SK-N-SH (cell line): ENCODE measurements at regions not wholly inside any gene's neighbourhood (a gene's known extent, or its start where the extent isn't known, plus 50 kb on each side); places are given as distances from the start of the nearest gene placed in this dataset.

Source experiments
- CTCF ChIA-PET: fragments of 300-600, 350-600 bp; formaldehyde crosslinking; extraction: SDS; loops from one replicate; lab custom pipeline; 2021; lab: Yijun Ruan, JAX
- POLR2A ChIA-PET: fragments of 350-600 bp; sonication (Branson Sonifier 250); formaldehyde crosslinking; extraction: SDS; loops from one replicate; lab custom pipeline; 2020; ENCODE audit warnings: antibody characterized with exemption, inconsistent platforms; lab: Yijun Ruan, JAX
- DNase-seq: peaks from one replicate; pipeline ENCODE4 v3.0.0; 2012
- H2AFZ ChIP-seq: fragments of 200-600 bp; sonication (generic); 2 replicates; pipeline ENCODE4 v1.8.1; 2016; ENCODE audit warnings: antibody characterized with exemption, mild to moderate bottlenecking, low read depth
- H3F3A ChIP-seq: fragments of 200-600 bp; sonication (generic); replicated peaks from 2 replicates; pipeline ENCODE3; 2016; ENCODE audit warnings: antibody characterized with exemption, mild to moderate bottlenecking; ENCODE audit not compliant: insufficient read depth
- H3K27ac ChIP-seq, 2 experiments: fragments of 200-500 bp in 1 of 2; fragments of 200-600 bp in 1 of 2; sonication (Bioruptor generic) in 1 of 2; sonication (generic), shearing (Covaris generic) in 1 of 2; 2 replicates each; pipeline versions ENCODE4 v1.5.1 to v1.6.1; 2014 to 2016; ENCODE audit warnings: low read depth in 2 of 2, inconsistent platforms in 1 of 2, low read length in 1 of 2, mild to moderate bottlenecking in 1 of 2, mixed read lengths in 1 of 2
- H3K27me3 ChIP-seq: fragments of 200-600 bp; sonication (generic), shearing (Covaris generic); 2 replicates; pipeline ENCODE4 v1.6.1; 2016; ENCODE audit warnings: mixed run types; ENCODE audit not compliant: insufficient read depth
- H3K36me3 ChIP-seq, 2 experiments: fragments of 200-500 bp in 1 of 2; fragments of 200-600 bp in 1 of 2; sonication (Bioruptor generic) in 1 of 2; sonication (generic) in 1 of 2; replicated peaks in 1 of 2; 2 replicates each; pipeline versions ENCODE3 to v1.5.1; 2014 to 2016; ENCODE audit warnings: low read length in 1 of 2, mild to moderate bottlenecking in 1 of 2; ENCODE audit not compliant: insufficient read depth in 2 of 2, control insufficient read depth in 1 of 2
- H3K4me1 ChIP-seq, 2 experiments: fragments of 200-500 bp in 1 of 2; fragments of 200-600 bp in 1 of 2; sonication (Bioruptor generic) in 1 of 2; sonication (generic), shearing (Covaris generic) in 1 of 2; 2 replicates each; pipeline versions ENCODE4 v1.5.1 to v1.6.1; 2014 to 2016; ENCODE audit warnings: low read depth in 1 of 2, low read length in 1 of 2, mixed run types in 1 of 2; ENCODE audit not compliant: insufficient read depth in 2 of 2, control insufficient read depth in 1 of 2
- H3K4me2 ChIP-seq: fragments of 200-600 bp; sonication (generic), shearing (Covaris generic); 2 replicates; pipeline ENCODE4 v1.6.1; 2017; ENCODE audit warnings: mixed run types
- H3K4me3 ChIP-seq, 2 experiments: fragments of 200-500 bp in 1 of 2; fragments of 200-600 bp in 1 of 2; sonication (Bioruptor generic) in 1 of 2; sonication (generic), shearing (Covaris generic) in 1 of 2; 2 replicates each; pipeline versions ENCODE4 v1.5.1 to v1.8.1; 2014 to 2016; ENCODE audit warnings: low read depth in 2 of 2, inconsistent platforms in 1 of 2, low read length in 1 of 2, mild to moderate bottlenecking in 1 of 2, mixed read lengths in 1 of 2, moderate library complexity in 1 of 2
- H3K79me2 ChIP-seq: fragments of 200-600 bp; sonication (generic); 2 replicates; pipeline ENCODE4 v1.8.1; 2017; ENCODE audit warnings: mild to moderate bottlenecking; ENCODE audit not compliant: insufficient read depth
- H3K9ac ChIP-seq: fragments of 200-600 bp; sonication (generic); 2 replicates; pipeline ENCODE4 v1.6.1; 2017; ENCODE audit warnings: mixed run types
- H3K9me2 ChIP-seq: fragments of 200-600 bp; sonication (generic); 2 replicates; pipeline ENCODE4 v1.6.1; 2017; ENCODE audit warnings: mixed run types
- H3K9me3 ChIP-seq: fragments of 200-600 bp; sonication (generic); 2 replicates; pipeline ENCODE4 v1.6.1; 2017; ENCODE audit warnings: mixed run types, mild to moderate bottlenecking, moderate library complexity
- H4K20me1 ChIP-seq: fragments of 200-600 bp; sonication (generic); 2 replicates; pipeline ENCODE4 v1.6.1; 2017; ENCODE audit warnings: mild to moderate bottlenecking, mixed run types; ENCODE audit not compliant: insufficient read depth
- EZH2phosphoT487 ChIP-seq: fragments of 200-600 bp; sonication (generic); IDR thresholded peaks from 2 replicates; pipeline ENCODE4 v1.6.1; 2017; ENCODE audit warnings: low read depth, mixed run types, mild to moderate bottlenecking, antibody characterized with exemption, moderate library complexity, borderline replicate concordance
- FOSL2 ChIP-seq: IDR thresholded peaks from 2 replicates; pipeline ENCODE4 v1.4.0; 2012; ENCODE audit warnings: low read depth, mild to moderate bottlenecking, moderate library complexity, borderline replicate concordance
- FOXJ3 ChIP-seq: sonication (generic); formaldehyde crosslinking; IDR thresholded peaks from 2 replicates; pipeline ENCODE4 v1.5.1; 2020; ENCODE audit warnings: mild to moderate bottlenecking, missing genetic modification reagents
- FOXM1 ChIP-seq: IDR thresholded peaks from 2 replicates; pipeline ENCODE4 v1.4.0; 2012; ENCODE audit warnings: low read depth, mild to moderate bottlenecking
- GABPA ChIP-seq: IDR thresholded peaks from 2 replicates; pipeline ENCODE4 v1.4.0; 2012; ENCODE audit warnings: low read depth, mild to moderate bottlenecking
- MEF2A ChIP-seq: IDR thresholded peaks from 2 replicates; pipeline ENCODE4 v1.4.0; 2012; ENCODE audit warnings: low read depth, borderline replicate concordance
- MXI1 ChIP-seq: IDR thresholded peaks from 2 replicates; pipeline ENCODE4 v1.6.1; 2012; ENCODE audit warnings: mild to moderate bottlenecking, low read depth, low read length, improper control_type of control experiment
- POLR2AphosphoS5 ChIP-seq: IDR thresholded peaks from 2 replicates; pipeline ENCODE4 v1.6.1; 2012; ENCODE audit warnings: low read depth, low read length
- RFX5 ChIP-seq: IDR thresholded peaks from 2 replicates; pipeline ENCODE4 v1.6.1; 2012; ENCODE audit warnings: mild to moderate bottlenecking, improper control_type of control experiment, low read length
- SIN3A ChIP-seq: IDR thresholded peaks from 2 replicates; pipeline ENCODE4 v1.6.1; 2012; ENCODE audit warnings: low read depth, mild to moderate bottlenecking, low read length, moderate library complexity, borderline replicate concordance
- YY1 ChIP-seq: IDR thresholded peaks from 2 replicates; pipeline ENCODE4 v1.4.0; 2012; ENCODE audit warnings: low read depth, mild to moderate bottlenecking
- WGBS: methylation state at CpG from one replicate; pipeline ENCODE4 v1.1.6; 2017; ENCODE audit warnings: low lambda C conversion rate; 5-methylcytosine and 5-hydroxymethylcytosine counted together
- TF ChIP-seq, protein P1 (sequence below): fragments of 200-600 bp; sonication (generic); IDR thresholded peaks from 2 replicates; pipeline ENCODE4 v1.6.1; 2017; ENCODE audit warnings: antibody characterized with exemption, mild to moderate bottlenecking, moderate library complexity
- TF ChIP-seq, protein P2 (sequence below): fragments of 150-350 bp; IDR thresholded peaks from 2 replicates; pipeline ENCODE4 v1.6.1; 2017; ENCODE audit warnings: antibody characterized with exemption, low read length, low read depth, borderline replicate concordance
- TF ChIP-seq, protein P3 (sequence below): fragments of 150-350 bp; IDR thresholded peaks from 2 replicates; pipeline ENCODE4 v1.6.1; 2016; ENCODE audit warnings: mild to moderate bottlenecking, low read depth, low read length
- TF ChIP-seq, protein P4 (sequence below): IDR thresholded peaks from 2 replicates; pipeline ENCODE4 v1.6.1; 2012; ENCODE audit warnings: mild to moderate bottlenecking, low read depth, low read length, moderate library complexity
- TF ChIP-seq, protein P5 (sequence below): IDR thresholded peaks from 2 replicates; pipeline ENCODE4 v1.4.0; 2012; ENCODE audit warnings: low read depth

DNA sequence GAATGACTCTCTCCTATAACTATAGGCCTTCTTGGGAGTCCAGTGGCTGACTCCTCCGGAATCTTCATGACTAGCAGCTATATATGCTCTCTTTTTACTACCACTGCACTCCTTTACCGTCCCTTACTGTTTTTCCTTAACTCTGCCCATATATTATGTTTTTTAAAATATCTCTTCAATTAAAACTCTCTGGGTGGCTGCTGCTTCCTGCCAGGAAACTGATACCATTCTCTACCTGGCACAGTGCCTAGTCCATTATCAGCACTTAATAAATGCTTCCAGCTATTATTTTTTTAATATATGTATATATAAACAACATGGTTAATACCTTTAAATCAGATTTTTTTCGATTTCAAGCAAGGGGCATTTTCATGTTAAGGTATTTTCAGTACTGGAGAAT is 136.6 kb upstream of the FAM47B start:
- CTCF ChIA-PET = no interaction called here
- Histone ChIP-seq H3K4me2 (no peak overlapping the region), H3K4me3 (no peak overlapping the region), H2AFZ (no peak overlapping the region)
- no peak for TF ChIP-seq SIN3A
- TF ChIP-seq YY1 = no peak
- TF ChIP-seq RFX5 = no peak
- TF ChIP-seq, all 33 proteins: peak for 0
- Histone ChIP-seq H3K79me2 (no peaks in the 10 kb centered on the region), H3K27me3 (no peaks in the 10 kb centered on the region), H3K9me3 (peaks cover 3% of the 10 kb centered on the region; the same call in 1 of the 2 replicates), H3K27ac (no peak overlapping the region), H3K36me3 (no peaks in the 10 kb centered on the region), H3F3A (no peaks in the 10 kb centered on the region), H4K20me1 (no peaks in the 10 kb centered on the region), H3K9ac (no peak overlapping the region), H3K9me2 (no peaks in the 10 kb centered on the region), H3K4me1 (no peaks in the 10 kb centered on the region)
- POLR2A ChIA-PET = no interaction called here
- no peak for DNase-seq
- WGBS = 5% methylated on average over 3 of the region's 3 CpGs

DNA sequence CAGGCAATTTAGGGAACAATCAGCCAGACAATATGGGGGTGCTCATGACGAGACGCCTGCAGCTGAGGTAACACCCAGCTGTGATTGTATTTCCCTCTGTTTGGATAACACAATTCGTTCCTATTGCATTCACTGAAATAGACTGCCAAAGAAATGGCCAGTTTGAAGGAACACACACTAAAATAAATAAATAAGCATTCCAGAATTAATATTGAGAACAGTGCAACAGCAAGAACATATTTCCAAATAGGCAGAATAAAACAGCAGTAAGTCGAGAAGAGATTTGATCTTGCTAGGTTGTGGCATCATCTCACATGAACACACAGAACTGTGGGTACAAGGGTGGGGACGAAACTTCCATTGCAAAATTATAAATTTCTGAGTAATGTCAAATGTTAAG is 133.5 kb upstream of the FAM47B start:
- no peaks in the 10 kb centered on the region for H3K36me3 ChIP-seq
- WGBS = 13% methylated on average over 5 of the region's 5 CpGs
- no peak for DNase-seq
- H3K27ac ChIP-seq = no peak overlapping the region
- peaks cover 0 to 2% of the 10 kb centered on the region in 2 experiments; a peak in 1 of 4 replicates for H3K4me1 ChIP-seq
- TF ChIP-seq YY1 (no peak), EZH2phosphoT487 (no peak), SIN3A (no peak), FOXM1 (no peak), FOSL2 (no peak), GABPA (no peak), FOXJ3 (CRISPR knock-in tag) (no peak), POLR2AphosphoS5 (no peak), MEF2A (no peak), MXI1 (no peak)
- TF ChIP-seq, protein P1, sequence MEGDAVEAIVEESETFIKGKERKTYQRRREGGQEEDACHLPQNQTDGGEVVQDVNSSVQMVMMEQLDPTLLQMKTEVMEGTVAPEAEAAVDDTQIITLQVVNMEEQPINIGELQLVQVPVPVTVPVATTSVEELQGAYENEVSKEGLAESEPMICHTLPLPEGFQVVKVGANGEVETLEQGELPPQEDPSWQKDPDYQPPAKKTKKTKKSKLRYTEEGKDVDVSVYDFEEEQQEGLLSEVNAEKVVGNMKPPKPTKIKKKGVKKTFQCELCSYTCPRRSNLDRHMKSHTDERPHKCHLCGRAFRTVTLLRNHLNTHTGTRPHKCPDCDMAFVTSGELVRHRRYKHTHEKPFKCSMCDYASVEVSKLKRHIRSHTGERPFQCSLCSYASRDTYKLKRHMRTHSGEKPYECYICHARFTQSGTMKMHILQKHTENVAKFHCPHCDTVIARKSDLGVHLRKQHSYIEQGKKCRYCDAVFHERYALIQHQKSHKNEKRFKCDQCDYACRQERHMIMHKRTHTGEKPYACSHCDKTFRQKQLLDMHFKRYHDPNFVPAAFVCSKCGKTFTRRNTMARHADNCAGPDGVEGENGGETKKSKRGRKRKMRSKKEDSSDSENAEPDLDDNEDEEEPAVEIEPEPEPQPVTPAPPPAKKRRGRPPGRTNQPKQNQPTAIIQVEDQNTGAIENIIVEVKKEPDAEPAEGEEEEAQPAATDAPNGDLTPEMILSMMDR = no peak
- TF ChIP-seq, protein P2, sequence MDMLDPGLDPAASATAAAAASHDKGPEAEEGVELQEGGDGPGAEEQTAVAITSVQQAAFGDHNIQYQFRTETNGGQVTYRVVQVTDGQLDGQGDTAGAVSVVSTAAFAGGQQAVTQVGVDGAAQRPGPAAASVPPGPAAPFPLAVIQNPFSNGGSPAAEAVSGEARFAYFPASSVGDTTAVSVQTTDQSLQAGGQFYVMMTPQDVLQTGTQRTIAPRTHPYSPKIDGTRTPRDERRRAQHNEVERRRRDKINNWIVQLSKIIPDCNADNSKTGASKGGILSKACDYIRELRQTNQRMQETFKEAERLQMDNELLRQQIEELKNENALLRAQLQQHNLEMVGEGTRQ = no peak
- TF ChIP-seq, protein P3, sequence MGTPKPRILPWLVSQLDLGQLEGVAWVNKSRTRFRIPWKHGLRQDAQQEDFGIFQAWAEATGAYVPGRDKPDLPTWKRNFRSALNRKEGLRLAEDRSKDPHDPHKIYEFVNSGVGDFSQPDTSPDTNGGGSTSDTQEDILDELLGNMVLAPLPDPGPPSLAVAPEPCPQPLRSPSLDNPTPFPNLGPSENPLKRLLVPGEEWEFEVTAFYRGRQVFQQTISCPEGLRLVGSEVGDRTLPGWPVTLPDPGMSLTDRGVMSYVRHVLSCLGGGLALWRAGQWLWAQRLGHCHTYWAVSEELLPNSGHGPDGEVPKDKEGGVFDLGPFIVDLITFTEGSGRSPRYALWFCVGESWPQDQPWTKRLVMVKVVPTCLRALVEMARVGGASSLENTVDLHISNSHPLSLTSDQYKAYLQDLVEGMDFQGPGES = no peak
- TF ChIP-seq, protein P4, sequence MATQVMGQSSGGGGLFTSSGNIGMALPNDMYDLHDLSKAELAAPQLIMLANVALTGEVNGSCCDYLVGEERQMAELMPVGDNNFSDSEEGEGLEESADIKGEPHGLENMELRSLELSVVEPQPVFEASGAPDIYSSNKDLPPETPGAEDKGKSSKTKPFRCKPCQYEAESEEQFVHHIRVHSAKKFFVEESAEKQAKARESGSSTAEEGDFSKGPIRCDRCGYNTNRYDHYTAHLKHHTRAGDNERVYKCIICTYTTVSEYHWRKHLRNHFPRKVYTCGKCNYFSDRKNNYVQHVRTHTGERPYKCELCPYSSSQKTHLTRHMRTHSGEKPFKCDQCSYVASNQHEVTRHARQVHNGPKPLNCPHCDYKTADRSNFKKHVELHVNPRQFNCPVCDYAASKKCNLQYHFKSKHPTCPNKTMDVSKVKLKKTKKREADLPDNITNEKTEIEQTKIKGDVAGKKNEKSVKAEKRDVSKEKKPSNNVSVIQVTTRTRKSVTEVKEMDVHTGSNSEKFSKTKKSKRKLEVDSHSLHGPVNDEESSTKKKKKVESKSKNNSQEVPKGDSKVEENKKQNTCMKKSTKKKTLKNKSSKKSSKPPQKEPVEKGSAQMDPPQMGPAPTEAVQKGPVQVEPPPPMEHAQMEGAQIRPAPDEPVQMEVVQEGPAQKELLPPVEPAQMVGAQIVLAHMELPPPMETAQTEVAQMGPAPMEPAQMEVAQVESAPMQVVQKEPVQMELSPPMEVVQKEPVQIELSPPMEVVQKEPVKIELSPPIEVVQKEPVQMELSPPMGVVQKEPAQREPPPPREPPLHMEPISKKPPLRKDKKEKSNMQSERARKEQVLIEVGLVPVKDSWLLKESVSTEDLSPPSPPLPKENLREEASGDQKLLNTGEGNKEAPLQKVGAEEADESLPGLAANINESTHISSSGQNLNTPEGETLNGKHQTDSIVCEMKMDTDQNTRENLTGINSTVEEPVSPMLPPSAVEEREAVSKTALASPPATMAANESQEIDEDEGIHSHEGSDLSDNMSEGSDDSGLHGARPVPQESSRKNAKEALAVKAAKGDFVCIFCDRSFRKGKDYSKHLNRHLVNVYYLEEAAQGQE = no peak
- TF ChIP-seq, protein P5, sequence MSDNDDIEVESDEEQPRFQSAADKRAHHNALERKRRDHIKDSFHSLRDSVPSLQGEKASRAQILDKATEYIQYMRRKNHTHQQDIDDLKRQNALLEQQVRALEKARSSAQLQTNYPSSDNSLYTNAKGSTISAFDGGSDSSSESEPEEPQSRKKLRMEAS = no peak
- no peaks in the 10 kb centered on the region for H4K20me1 ChIP-seq
- CTCF ChIA-PET = no interaction called here
- POLR2A ChIA-PET = no interaction called here
- H3K4me2 ChIP-seq = no peak overlapping the region
- no peaks in the 10 kb centered on the region for H3K27me3 ChIP-seq
- no peaks in the 10 kb centered on the region for H3K9me3 ChIP-seq
- H3K79me2 ChIP-seq = no peaks in the 10 kb centered on the region
- no peak overlapping the region for H3K4me3 ChIP-seq
- no peak overlapping the region for H2AFZ ChIP-seq
- no peak overlapping the region for H3K9ac ChIP-seq
- no peaks in the 10 kb centered on the region for H3F3A ChIP-seq
- H3K9me2 ChIP-seq = no peaks in the 10 kb centered on the region
